Mesenchymal stem cell (in vitro differentiated cells and primary cell): ENCODE measurements at regions not wholly inside any gene's neighbourhood (a gene's known extent, or its start where the extent isn't known, plus 50 kb on each side); places are given as distances from the start of the nearest gene placed in this dataset.

Source experiments
- DNase-seq: peaks from one replicate; pipeline ENCODE4 v3.0.0-alpha.2; 2013
- H2AFZ ChIP-seq: one replicate; pipeline ENCODE4 v1.6.1; 2013; ENCODE audit warnings: low read depth, mild to moderate bottlenecking, control low read depth, inconsistent platforms, low read length, moderate library complexity
- H2AK5ac ChIP-seq: 2 replicates; pipeline ENCODE4 v1.6.1; 2013; ENCODE audit warnings: low read length, moderate library complexity, mild to moderate bottlenecking, inconsistent platforms; ENCODE audit not compliant: severe bottlenecking
- H2BK120ac ChIP-seq: one replicate; pipeline ENCODE4 v1.6.1; 2013; ENCODE audit warnings: low read depth, mild to moderate bottlenecking, inconsistent platforms, low read length, moderate library complexity
- H2BK12ac ChIP-seq, 2 experiments: one replicate each; pipeline ENCODE4 v1.6.1; 2013; ENCODE audit warnings: inconsistent platforms in 2 of 2, low read length in 2 of 2, mild to moderate bottlenecking in 2 of 2, moderate library complexity in 2 of 2, control low read depth in 1 of 2
- H2BK15ac ChIP-seq: one replicate; pipeline ENCODE4 v1.6.1; 2013; ENCODE audit warnings: mild to moderate bottlenecking, low read depth, inconsistent platforms; ENCODE audit not compliant: poor library complexity, severe bottlenecking
- H2BK5ac ChIP-seq: 2 replicates; pipeline ENCODE4 v1.6.1; 2013; ENCODE audit warnings: low read depth, mild to moderate bottlenecking, low read length, control low read depth, inconsistent platforms; ENCODE audit not compliant: poor library complexity, severe bottlenecking
- H3K14ac ChIP-seq, 2 experiments: one replicate each; pipeline ENCODE4 v1.6.1; 2013; ENCODE audit warnings: inconsistent platforms in 2 of 2, low read length in 2 of 2, control low read depth in 1 of 2, mild to moderate bottlenecking in 1 of 2, moderate library complexity in 1 of 2
- H3K18ac ChIP-seq, 2 experiments: one replicate each; pipeline ENCODE4 v1.6.1; 2013; ENCODE audit warnings: inconsistent platforms in 2 of 2, low read length in 2 of 2, control low read depth in 1 of 2, low read depth in 1 of 2, mild to moderate bottlenecking in 1 of 2
- H3K23ac ChIP-seq, 2 experiments: one replicate each; pipeline ENCODE4 v1.6.1; 2013; ENCODE audit warnings: inconsistent platforms in 2 of 2, low read length in 2 of 2, mild to moderate bottlenecking in 2 of 2, moderate library complexity in 2 of 2, control low read depth in 1 of 2
- H3K27ac ChIP-seq: 2 replicates; pipeline ENCODE4 v1.5.1; 2013; ENCODE audit warnings: mild to moderate bottlenecking, moderate library complexity, low read length, control low read depth, inconsistent platforms; ENCODE audit not compliant: poor library complexity, severe bottlenecking
- H3K27me3 ChIP-seq, 2 experiments: 2 replicates each; pipeline versions ENCODE4 v1.6.1 to v1.7.0; 2013; ENCODE audit warnings: low read length in 2 of 2, mild to moderate bottlenecking in 2 of 2, moderate library complexity in 2 of 2, control low read depth in 1 of 2, inconsistent platforms in 1 of 2; ENCODE audit not compliant: control insufficient read depth in 1 of 2, insufficient read depth in 1 of 2
- H3K36me3 ChIP-seq, 2 experiments: 2 replicates each; pipeline versions ENCODE4 v1.6.1 to v1.7.0; 2013; ENCODE audit warnings: low read length in 2 of 2, control low read depth in 1 of 2, inconsistent platforms in 1 of 2, low read depth in 1 of 2, mild to moderate bottlenecking in 1 of 2; ENCODE audit not compliant: insufficient read depth in 2 of 2, control insufficient read depth in 1 of 2
- H3K4ac ChIP-seq, 2 experiments: one replicate each; pipeline ENCODE4 v1.6.1; 2013; ENCODE audit warnings: inconsistent platforms in 2 of 2, low read length in 2 of 2, mild to moderate bottlenecking in 2 of 2, moderate library complexity in 2 of 2, control low read depth in 1 of 2, low read depth in 1 of 2
- H3K4me1 ChIP-seq: 2 replicates; pipeline ENCODE4 v1.6.1; 2013; ENCODE audit warnings: low read depth, low read length, control low read depth; ENCODE audit not compliant: control insufficient read depth, insufficient read depth
- H3K4me2 ChIP-seq: 2 replicates; pipeline ENCODE4 v1.6.1; 2013; ENCODE audit warnings: low read length, mild to moderate bottlenecking, inconsistent platforms; ENCODE audit not compliant: poor library complexity, severe bottlenecking
- H3K4me3 ChIP-seq, 2 experiments: 2 replicates each; pipeline versions ENCODE4 v1.5.1 to v1.7.0; 2013; ENCODE audit warnings: low read length in 2 of 2, mild to moderate bottlenecking in 2 of 2, control low read depth in 1 of 2, low read depth in 1 of 2; ENCODE audit not compliant: insufficient read depth in 1 of 2
- H3K79me1 ChIP-seq: replicated peaks from 2 replicates; pipeline ENCODE4 v1.6.1; 2013; ENCODE audit warnings: mild to moderate bottlenecking, control low read depth, low read length, inconsistent platforms; ENCODE audit not compliant: poor library complexity, severe bottlenecking
- H3K9ac ChIP-seq: 2 replicates; pipeline ENCODE4 v1.7.0; 2013; ENCODE audit warnings: mild to moderate bottlenecking, low read length, moderate library complexity
- H3K9me3 ChIP-seq: 2 replicates; pipeline ENCODE4 v1.7.0; 2013; ENCODE audit warnings: mild to moderate bottlenecking, low read length; ENCODE audit not compliant: control insufficient read depth
- H4K8ac ChIP-seq: one replicate; pipeline ENCODE4 v1.6.1; 2013; ENCODE audit warnings: inconsistent platforms, mild to moderate bottlenecking, low read length, moderate library complexity
- H4K91ac ChIP-seq: one replicate; pipeline ENCODE4 v1.6.1; 2013; ENCODE audit warnings: mild to moderate bottlenecking, low read length, inconsistent platforms
- WGBS: methylation state at CpG from one replicate; pipeline ENCODE4 v1.1.7; 2013; ENCODE audit warnings: mixed read lengths; 5-methylcytosine and 5-hydroxymethylcytosine counted together

GRCh38 chr16:59886021-59886420, 1151.9 kb upstream of the GOT2 start:
- Histone ChIP-seq H3K4me1 (no peaks in the 10 kb centered on the region), H2BK15ac (no peak overlapping the region), H3K36me3 (no peaks in the 10 kb centered on the region), H2AK5ac (no peak overlapping the region), H3K4ac (no peak overlapping the region), H3K79me1 (no peaks in the 10 kb centered on the region), H4K91ac (no peak overlapping the region), H4K8ac (no peak overlapping the region), H2BK12ac (no peak overlapping the region), H3K23ac (no peak overlapping the region), H2BK5ac (no peak overlapping the region), H3K9ac (peak overlapping the region; percentile 0), H3K4me2 (no peak overlapping the region), H3K14ac (no peak overlapping the region), H3K27ac (no peak overlapping the region), H2AFZ (no peak overlapping the region), H3K4me3 (no peak overlapping the region), H2BK120ac (no peak overlapping the region), H3K9me3 (peaks cover 8% of the 10 kb centered on the region), H3K18ac (no peak overlapping the region), H3K27me3 (no peaks in the 10 kb centered on the region)
- DNase-seq = no peak
- WGBS = 52% methylated on average over 2 of the region's 2 CpGs

GRCh38 chr16:59881376-59881775, 1147.3 kb upstream of the GOT2 start:
- Histone ChIP-seq H3K9me3 (no peaks in the 10 kb centered on the region), H3K4ac (no peak overlapping the region), H2BK15ac (no peak overlapping the region), H4K91ac (no peak overlapping the region), H3K14ac (no peak overlapping the region), H3K4me2 (no peak overlapping the region), H3K4me3 (no peak overlapping the region), H3K27ac (no peak overlapping the region), H3K27me3 (no peaks in the 10 kb centered on the region), H3K18ac (no peak overlapping the region), H3K79me1 (no peaks in the 10 kb centered on the region), H3K9ac (no peak overlapping the region), H2BK120ac (no peak overlapping the region), H3K23ac (no peak overlapping the region), H3K36me3 (no peaks in the 10 kb centered on the region), H2BK5ac (no peak overlapping the region), H2BK12ac (no peak overlapping the region), H4K8ac (no peak overlapping the region), H3K4me1 (peaks cover 2% of the 10 kb centered on the region), H2AFZ (no peak overlapping the region), H2AK5ac (no peak overlapping the region)
- DNase-seq = no peak
- 52% methylated on average over 3 of the region's 3 CpGs for WGBS

- 39% methylated on average over 1 of the region's 1 CpG for WGBS
- Histone ChIP-seq H3K4me1 (peaks cover 2% of the 10 kb centered on the region), H2BK120ac (no peak overlapping the region)
These were observed 1146.5 kb upstream of the GOT2 start for GRCh38 chr16:59880611-59881010.

GRCh38 chr16:59878999-59879398, 1144.9 kb upstream of the GOT2 start:
- no peaks in the 10 kb centered on the region for H3K79me1 ChIP-seq
- H3K9ac ChIP-seq = no peak overlapping the region
- H3K9me3 ChIP-seq = no peaks in the 10 kb centered on the region
- H3K4ac ChIP-seq = no peak overlapping the region
- H3K4me2 ChIP-seq = no peak overlapping the region
- H2BK15ac ChIP-seq = no peak overlapping the region
- H2BK5ac ChIP-seq = no peak overlapping the region
- no peak overlapping the region for H3K23ac ChIP-seq
- no peak overlapping the region for H4K91ac ChIP-seq
- H3K27me3 ChIP-seq = no peaks in the 10 kb centered on the region
- no peak overlapping the region for H3K14ac ChIP-seq
- H2AK5ac ChIP-seq = peak overlapping the region; percentile 3
- 95% methylated on average over 6 of the region's 7 CpGs for WGBS
- no peak overlapping the region for H3K18ac ChIP-seq
- no peak overlapping the region for H4K8ac ChIP-seq
- no peak overlapping the region for H3K27ac ChIP-seq
- no peak overlapping the region for H2BK12ac ChIP-seq
- H3K4me3 ChIP-seq = no peak overlapping the region
- no peak for DNase-seq
- H2BK120ac ChIP-seq = no peak overlapping the region
- H3K4me1 ChIP-seq = peaks cover 2% of the 10 kb centered on the region
- no peaks in the 10 kb centered on the region for H3K36me3 ChIP-seq
- H2AFZ ChIP-seq = no peak overlapping the region

More at GRCh38 chr16:59880611-59881010, 1146.5 kb upstream of the GOT2 start:
- no peak overlapping the region for H4K91ac ChIP-seq
- no peaks in the 10 kb centered on the region for H3K36me3 ChIP-seq
- no peak overlapping the region for H2BK5ac ChIP-seq
- no peak overlapping the region for H2AK5ac ChIP-seq
- no peak overlapping the region for H3K4me3 ChIP-seq
- H3K14ac ChIP-seq = no peak overlapping the region
- no peak overlapping the region for H3K4ac ChIP-seq
- no peaks in the 10 kb centered on the region for H3K79me1 ChIP-seq
- no peak overlapping the region for H3K4me2 ChIP-seq
- no peak overlapping the region for H2AFZ ChIP-seq
- H3K27ac ChIP-seq = peak overlapping the region; percentile 28
- no peak overlapping the region for H3K18ac ChIP-seq
- no peak overlapping the region for H3K23ac ChIP-seq
- H4K8ac ChIP-seq = no peak overlapping the region
- no peak for DNase-seq
- H3K9ac ChIP-seq = no peak overlapping the region
- H3K9me3 ChIP-seq = no peaks in the 10 kb centered on the region
- H2BK12ac ChIP-seq = no peak overlapping the region
- no peak overlapping the region for H2BK15ac ChIP-seq
- no peaks in the 10 kb centered on the region for H3K27me3 ChIP-seq
